ENCODE measurements at regions not wholly inside any gene's neighbourhood (a gene's known extent, or its start where the extent isn't known, plus 50 kb on each side); places are given as distances from the start of the nearest gene placed in this dataset.

DNA sequence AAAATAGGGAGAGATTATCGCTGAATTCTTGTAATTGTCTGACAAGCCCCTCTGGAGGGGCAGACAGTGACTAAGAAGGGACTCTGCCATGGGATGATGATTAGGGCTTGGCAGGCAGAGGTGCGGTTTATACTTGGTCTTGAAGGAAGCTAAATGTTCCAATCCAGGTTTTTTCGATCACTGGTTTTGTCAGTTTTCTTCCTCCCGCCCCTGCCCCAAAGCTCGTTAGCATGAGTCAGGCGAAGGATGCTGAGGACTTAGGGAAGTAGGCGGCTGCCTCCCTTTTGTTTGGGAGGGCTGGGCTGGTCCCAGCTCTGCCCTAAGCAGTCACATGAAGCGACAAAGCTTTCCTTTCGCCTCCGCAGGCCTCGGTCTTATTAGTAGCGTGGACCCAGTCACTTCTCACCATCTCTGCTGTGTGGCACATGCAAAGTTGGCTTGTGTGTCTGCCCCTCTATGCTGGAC lies 314.2 kb downstream of the CDC5L start:
- TF ChIP-seq POLR2AphosphoS5 (IDR thresholded peaks at IDR 0.05) (no peak), POLR2A (IDR thresholded peaks at IDR 0.05) (no peak)
- TF ChIP-seq, protein P1, sequence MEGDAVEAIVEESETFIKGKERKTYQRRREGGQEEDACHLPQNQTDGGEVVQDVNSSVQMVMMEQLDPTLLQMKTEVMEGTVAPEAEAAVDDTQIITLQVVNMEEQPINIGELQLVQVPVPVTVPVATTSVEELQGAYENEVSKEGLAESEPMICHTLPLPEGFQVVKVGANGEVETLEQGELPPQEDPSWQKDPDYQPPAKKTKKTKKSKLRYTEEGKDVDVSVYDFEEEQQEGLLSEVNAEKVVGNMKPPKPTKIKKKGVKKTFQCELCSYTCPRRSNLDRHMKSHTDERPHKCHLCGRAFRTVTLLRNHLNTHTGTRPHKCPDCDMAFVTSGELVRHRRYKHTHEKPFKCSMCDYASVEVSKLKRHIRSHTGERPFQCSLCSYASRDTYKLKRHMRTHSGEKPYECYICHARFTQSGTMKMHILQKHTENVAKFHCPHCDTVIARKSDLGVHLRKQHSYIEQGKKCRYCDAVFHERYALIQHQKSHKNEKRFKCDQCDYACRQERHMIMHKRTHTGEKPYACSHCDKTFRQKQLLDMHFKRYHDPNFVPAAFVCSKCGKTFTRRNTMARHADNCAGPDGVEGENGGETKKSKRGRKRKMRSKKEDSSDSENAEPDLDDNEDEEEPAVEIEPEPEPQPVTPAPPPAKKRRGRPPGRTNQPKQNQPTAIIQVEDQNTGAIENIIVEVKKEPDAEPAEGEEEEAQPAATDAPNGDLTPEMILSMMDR (IDR thresholded peaks at IDR 0.05 in 8 of 11, conservative IDR thresholded peaks at IDR 0.05 in 3 of 11), result no peak
- no peaks in the 10 kb centered on the region for H3K36me3 ChIP-seq
- no peaks in the 10 kb centered on the region for H3K4me1 ChIP-seq
- no peak overlapping the region for H3K4me3 ChIP-seq
- no peaks in the 10 kb centered on the region for H3K9me3 ChIP-seq
- H3K27ac ChIP-seq, result no peak overlapping the region
- no peak for DNase-seq
- H3K27me3 ChIP-seq (replicated peaks in 1 of 7), result peaks cover 0 to 4% (median 0%) of the 10 kb centered on the region in 7 donors
- WGBS, 5 donors, result 91 to 97% (median 94%) methylated on average over 12 of the region's 12 CpGs
- intact Hi-C loops (cut with DNase I; ENCODE audit: low total_unique reads), result no loop called here

DNA sequence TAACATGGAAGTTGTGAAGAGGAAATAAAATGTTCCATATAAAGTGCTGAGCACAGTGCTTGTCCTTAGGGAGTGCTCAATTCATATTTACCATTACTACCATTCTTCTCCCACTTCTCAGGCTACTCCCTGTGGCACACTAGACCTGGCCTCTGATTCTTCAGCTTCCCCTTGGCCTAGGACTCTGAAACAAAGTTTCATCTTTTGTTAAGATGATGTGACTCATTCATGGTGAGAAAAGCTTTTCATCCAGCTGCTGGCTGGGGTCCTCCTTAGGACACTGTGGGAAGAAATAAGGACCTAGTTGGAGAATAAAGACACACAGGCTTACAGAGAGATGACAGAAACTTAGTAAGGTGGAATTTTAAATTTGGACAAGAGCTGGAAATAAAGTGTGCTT lies 314.8 kb downstream of the CDC5L start:
- no peak for DNase-seq
- H3K27me3 ChIP-seq (replicated peaks in 1 of 7), result peaks cover 0 to 3% (median 0%) of the 10 kb centered on the region in 7 donors
- H3K4me3 ChIP-seq, result no peak overlapping the region
- no peaks in the 10 kb centered on the region for H3K4me1 ChIP-seq
- no peak overlapping the region for H3K27ac ChIP-seq
- H3K36me3 ChIP-seq, result no peaks in the 10 kb centered on the region
- TF ChIP-seq, protein P1 (IDR thresholded peaks at IDR 0.05 in 8 of 11, conservative IDR thresholded peaks at IDR 0.05 in 3 of 11), result no peak
- TF ChIP-seq POLR2A (IDR thresholded peaks at IDR 0.05) (no peak), POLR2AphosphoS5 (IDR thresholded peaks at IDR 0.05) (no peak)
- intact Hi-C loops (cut with DNase I; ENCODE audit: low total_unique reads), result no loop called here
- no peaks in the 10 kb centered on the region for H3K9me3 ChIP-seq

GRCh38 chr6:44704240-44705150 lies 317.0 kb downstream of the CDC5L start:
- Histone ChIP-seq H3K4me1 (no peaks in the 10 kb centered on the region), H3K27me3 (replicated peaks in 1 of 7) (no peaks in the 10 kb centered on the region), H3K36me3 (no peaks in the 10 kb centered on the region), H3K9me3 (no peaks in the 10 kb centered on the region), H3K27ac (no peak overlapping the region), H3K4me3 (no peak overlapping the region)
- no peak for TF ChIP-seq POLR2A (IDR thresholded peaks at IDR 0.05)
- DNase-seq, result no peak
- WGBS, 5 donors, result 76 to 93% (median 86%) methylated on average over 13 to 15 of the region's 15 CpGs
- intact Hi-C loops (cut with DNase I; ENCODE audit: low total_unique reads), result no loop called here

- 91 to 95% (median 93%) methylated on average over 4 of the region's 4 CpGs for WGBS, 5 donors
- H3K27me3 ChIP-seq (replicated peaks in 1 of 7), result no peaks in the 10 kb centered on the region
- H3K36me3 ChIP-seq, result no peaks in the 10 kb centered on the region
Observed at GRCh38 chr6:44705596-44705995, 318.1 kb downstream of the CDC5L start.

More at GRCh38 chr6:44705596-44705995, 318.1 kb downstream of the CDC5L start:
- TF ChIP-seq POLR2AphosphoS5 (IDR thresholded peaks at IDR 0.05) (no peak), POLR2A (IDR thresholded peaks at IDR 0.05) (no peak)
- TF ChIP-seq, protein P1 (IDR thresholded peaks at IDR 0.05 in 8 of 11, conservative IDR thresholded peaks at IDR 0.05 in 3 of 11), result no peak
- Histone ChIP-seq H3K27ac (no peak overlapping the region), H3K4me1 (no peaks in the 10 kb centered on the region), H3K9me3 (no peaks in the 10 kb centered on the region), H3K4me3 (no peak overlapping the region)
- no peak for DNase-seq
- intact Hi-C loops (cut with DNase I; ENCODE audit: low total_unique reads), result no loop called here
